AG10803 (cell line): ENCODE measurements at regions not wholly inside any gene's neighbourhood (a gene's known extent, or its start where the extent isn't known, plus 50 kb on each side); places are given as distances from the start of the nearest gene placed in this dataset.

Experiments used
- DNase-seq: peaks from one replicate; pipeline ENCODE4 v3.0.0; 2010; ENCODE audit warnings: low read depth
- H3K4me3 ChIP-seq: 2 replicates; pipeline ENCODE4 v1.5.1; 2011; ENCODE audit warnings: mild to moderate bottlenecking, low read length, control low read depth
- TF ChIP-seq, protein P1 (sequence below): conservative IDR thresholded peaks from 2 replicates; pipeline ENCODE4 v1.5.1; 2011; ENCODE audit warnings: mild to moderate bottlenecking, low read length, control low read depth, inconsistent platforms

DNA sequence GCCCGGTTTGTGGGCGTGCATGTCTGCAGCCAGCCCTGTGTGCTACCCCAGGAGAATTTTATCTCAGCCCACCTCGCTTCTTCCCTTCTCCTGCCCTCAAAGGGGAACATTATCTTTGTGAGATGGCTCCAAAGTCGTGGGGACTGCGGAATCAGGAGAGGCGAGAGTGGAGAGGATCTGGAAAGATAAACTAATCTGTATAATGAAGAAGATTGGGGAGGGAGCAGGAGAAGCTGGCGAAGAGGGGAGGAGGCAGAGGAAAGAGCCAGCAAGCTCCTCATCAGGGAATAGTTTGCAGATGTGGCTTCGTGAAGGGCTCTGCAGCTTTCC is 310.3 kb downstream of the MATN1 start:
- H3K4me3 ChIP-seq = no peak overlapping the region
- TF ChIP-seq, protein P1, sequence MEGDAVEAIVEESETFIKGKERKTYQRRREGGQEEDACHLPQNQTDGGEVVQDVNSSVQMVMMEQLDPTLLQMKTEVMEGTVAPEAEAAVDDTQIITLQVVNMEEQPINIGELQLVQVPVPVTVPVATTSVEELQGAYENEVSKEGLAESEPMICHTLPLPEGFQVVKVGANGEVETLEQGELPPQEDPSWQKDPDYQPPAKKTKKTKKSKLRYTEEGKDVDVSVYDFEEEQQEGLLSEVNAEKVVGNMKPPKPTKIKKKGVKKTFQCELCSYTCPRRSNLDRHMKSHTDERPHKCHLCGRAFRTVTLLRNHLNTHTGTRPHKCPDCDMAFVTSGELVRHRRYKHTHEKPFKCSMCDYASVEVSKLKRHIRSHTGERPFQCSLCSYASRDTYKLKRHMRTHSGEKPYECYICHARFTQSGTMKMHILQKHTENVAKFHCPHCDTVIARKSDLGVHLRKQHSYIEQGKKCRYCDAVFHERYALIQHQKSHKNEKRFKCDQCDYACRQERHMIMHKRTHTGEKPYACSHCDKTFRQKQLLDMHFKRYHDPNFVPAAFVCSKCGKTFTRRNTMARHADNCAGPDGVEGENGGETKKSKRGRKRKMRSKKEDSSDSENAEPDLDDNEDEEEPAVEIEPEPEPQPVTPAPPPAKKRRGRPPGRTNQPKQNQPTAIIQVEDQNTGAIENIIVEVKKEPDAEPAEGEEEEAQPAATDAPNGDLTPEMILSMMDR = no peak
- no peak for DNase-seq

DNA sequence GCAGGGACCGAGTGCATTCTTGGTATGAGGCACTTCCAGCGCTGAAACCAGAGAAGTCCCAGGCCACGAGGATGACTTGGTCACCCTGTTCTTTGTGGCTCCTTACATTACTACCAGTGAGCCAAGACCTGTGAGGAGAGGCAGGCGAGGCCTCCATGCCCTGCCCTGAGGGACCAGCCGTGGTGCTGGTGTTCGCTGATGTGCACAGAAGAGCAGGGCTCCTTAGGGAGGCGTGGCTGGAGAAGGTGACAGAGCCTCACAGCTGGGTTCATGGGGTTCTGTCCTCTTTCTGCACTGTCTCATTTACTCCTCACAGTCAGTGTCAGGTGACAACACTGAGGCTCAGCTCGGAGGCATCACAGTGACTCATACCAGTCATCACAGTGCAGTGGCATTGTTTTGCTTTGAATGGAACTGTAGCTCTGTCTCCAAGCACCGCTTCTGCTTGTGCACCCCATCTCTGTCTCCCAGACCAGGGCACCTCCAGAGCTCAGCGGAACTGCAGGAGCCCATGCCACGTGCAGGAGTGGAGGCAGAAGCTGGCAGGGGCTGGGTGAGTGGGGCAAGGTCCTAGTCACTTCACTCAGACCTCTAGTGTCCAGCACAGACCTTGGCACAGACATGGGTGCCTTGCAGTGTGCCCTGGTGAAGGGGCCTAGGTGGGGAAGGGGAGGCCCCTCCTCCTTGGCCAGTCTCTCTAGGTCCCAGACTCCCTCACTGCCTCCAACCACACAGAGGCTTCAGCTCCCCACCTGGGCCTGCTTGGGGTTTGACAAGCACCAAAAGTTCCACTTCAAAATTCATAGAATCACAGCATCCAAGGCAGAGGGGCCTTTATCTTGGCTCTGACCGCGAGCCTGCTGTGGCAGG is 310.9 kb downstream of the MATN1 start:
- H3K4me3 ChIP-seq = no peak overlapping the region
- DNase-seq = no peak
- TF ChIP-seq, protein P1 = no peak

DNA sequence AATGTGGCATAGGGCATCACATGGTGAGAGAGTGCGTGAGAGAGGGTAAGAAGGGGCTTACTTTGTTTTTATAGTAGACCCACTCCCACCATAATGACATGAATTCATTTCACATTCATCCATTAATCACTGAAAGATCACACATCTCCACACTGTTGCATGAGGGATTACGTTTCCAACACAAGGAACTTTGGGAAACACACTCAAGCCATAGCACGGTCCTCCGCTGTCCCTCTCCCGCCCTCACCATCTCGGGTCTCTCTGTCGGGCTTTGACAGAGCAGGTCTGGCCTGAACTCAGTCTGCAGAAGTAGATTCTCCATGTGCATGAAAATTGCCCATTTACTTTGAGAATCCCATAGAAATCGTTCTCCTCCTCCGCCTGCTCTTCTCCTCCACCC is 312.2 kb downstream of the MATN1 start:
- no peak for DNase-seq
- no peak overlapping the region for H3K4me3 ChIP-seq
- TF ChIP-seq, protein P1 = no peak

DNA sequence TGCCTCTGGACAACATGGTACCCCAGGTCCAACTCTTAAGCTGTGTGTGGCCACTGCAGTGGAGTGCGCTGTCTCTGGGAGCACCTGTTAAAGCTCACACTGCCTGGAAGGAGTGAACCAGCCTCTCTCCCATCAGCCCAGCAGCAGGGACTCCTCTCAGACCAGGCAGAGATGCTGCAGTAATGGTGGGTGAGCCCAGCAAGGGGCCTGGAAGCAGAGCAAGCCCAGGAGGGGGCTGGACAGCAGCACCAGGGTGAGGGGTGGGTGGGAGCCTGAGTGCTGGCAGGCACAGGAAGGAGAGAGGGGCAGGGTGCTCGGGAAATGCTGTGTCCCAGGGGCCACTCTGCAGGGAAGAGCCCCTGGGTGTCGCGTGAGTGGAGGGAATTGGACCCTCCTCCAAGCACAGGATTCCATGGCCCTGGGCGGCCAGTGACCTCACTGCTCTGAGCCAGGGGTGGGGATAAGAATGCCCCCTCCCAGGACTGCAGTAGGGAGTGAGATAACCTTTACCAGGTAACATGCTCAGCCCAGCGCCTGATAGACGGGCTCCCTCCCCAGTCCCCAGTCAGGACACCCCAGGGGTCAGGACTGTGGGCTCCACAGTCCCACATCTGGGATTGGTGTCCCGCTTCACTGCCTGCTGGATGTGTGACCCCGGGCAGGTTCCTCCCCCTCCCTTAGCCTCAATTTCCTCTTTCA is 313.1 kb downstream of the MATN1 start:
- TF ChIP-seq, protein P1 = no peak
- H3K4me3 ChIP-seq = no peak overlapping the region
- no peak for DNase-seq

DNA sequence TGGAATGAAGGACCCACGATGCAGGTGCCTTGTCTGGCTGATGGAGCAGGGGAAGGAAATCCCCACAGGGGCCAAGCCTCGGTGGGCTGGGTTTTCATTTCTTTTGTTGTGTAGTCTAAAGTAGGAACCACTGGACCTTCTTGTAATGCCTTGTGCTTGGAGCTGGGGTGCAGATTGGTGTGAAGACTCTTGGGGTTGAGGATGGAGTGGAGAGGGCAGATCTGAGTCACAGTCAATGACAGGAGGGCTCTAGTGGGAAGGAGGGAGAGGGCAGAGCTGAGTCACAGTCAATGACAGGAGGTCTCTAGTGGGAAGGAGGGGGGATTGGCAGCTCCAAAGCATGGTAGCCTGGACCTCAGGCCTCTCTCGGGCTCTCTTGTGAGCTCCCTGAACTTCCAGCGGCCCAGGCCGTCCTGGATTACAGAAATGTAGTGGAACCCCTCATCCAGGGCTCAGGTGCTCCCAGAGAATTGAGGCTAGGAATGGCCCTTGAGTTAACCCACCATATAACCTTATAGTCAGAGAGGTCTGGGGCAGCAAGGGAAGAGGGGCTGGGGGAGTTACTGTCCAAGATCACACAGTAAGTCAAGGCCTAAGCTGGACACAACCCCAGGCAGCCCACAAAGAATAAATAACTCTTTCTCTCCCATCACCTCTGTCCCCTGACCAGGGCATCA is 313.8 kb downstream of the MATN1 start:
- DNase-seq = no peak
- TF ChIP-seq, protein P1 = no peak
- H3K4me3 ChIP-seq = no peak overlapping the region

DNA sequence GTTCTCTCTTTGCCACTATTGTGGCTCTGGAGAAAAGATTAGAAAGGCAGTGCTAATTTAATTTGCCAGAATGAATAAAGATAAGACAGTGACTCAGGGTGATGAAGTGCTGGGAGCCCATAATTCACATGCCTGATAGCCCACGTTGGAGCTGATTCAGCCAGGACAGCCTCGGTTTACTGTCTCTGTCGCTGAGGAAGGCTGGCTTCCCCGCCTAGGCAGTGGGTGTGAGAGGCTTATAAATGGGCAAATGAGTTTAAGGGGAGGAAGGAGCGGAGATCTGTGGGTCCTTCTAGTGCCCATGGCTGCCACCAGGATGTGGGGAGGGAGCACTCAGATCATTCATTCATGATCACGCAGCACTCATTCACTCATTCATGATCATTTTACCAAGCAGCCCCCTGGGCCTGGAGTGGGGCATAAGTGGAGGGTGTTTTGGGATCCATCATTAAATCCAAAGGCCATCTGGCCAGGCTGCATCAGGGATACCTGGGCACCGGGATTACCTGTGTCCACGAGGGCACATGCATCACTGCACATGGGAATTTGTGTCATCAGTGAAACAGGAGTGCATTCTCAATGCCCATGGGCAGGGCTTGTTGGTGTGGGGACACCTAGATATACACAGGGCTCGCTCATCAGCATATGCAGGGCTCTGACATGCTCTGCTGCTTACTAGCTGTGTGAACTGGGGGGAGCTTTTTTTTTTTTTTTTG is 315.4 kb downstream of the MATN1 start:
- H3K4me3 ChIP-seq = no peak overlapping the region
- TF ChIP-seq, protein P1 = no peak
- DNase-seq = no peak
